ENCODE measurements at regions not wholly inside any gene's neighbourhood (a gene's known extent, or its start where the extent isn't known, plus 50 kb on each side); places are given as distances from the start of the nearest gene placed in this dataset.
"Not testable (repeated sequence)": the region's sequence is repeated elsewhere in the genome, so short reads cannot be mapped to it uniquely, and the experiment has no call there.

GRCh38 chr4:123682931-123683330 lies 286.3 kb downstream of the SPRY1 start:
- DNase-seq = no peak

DNA sequence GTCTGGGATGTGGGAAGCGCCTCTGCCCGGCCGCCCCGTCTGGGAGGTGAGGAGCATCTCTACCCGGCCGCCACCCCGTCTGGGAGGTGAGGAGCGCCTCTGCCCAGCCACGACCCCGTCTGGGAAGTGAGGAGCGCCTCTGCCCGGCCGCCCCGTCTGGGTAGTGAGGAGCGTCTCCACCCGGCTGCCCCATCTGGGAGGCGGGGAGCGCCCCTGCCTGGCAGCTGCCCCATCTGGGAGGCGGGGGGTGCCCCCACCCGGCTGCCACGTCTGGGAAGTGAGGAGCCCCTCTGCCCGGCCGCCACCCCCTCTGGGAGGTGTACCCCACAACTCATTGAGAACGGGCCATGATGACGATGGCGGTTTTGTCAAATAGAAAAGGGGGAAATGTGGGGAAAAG lies 288.3 kb downstream of the SPRY1 start:
- DNase-seq = not testable (repeated sequence)

DNA sequence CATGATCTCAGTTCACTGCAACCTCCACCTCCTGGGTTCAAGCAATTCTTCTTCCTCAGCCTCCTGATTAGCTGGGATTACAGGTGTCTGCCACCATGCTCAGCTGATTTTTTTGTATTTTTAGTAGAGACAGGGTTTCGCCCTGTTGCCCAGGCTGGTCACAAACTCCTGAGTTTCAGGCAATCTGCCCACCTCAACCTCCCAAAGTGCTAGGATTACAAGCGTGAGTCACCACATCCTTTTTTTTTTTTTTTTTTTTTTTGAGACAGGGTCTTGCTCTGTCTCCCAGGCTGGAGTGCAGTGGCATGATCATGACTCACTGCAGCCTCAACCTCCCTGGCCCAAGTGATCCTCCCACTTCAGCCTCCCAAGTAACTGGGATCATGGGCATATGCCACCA lies 298.9 kb downstream of the SPRY1 start:
- DNase-seq = not testable (repeated sequence)

GRCh38 chr4:123696687-123697086 lies 300.1 kb downstream of the SPRY1 start:
- no peak for DNase-seq

- no peak for DNase-seq
Measured at GRCh38 chr4:123698556-123698955, 302.0 kb downstream of the SPRY1 start.

GRCh38 chr4:123699880-123700771 lies 303.5 kb downstream of the SPRY1 start:
- peak; percentile 55 for DNase-seq

- no peak for DNase-seq
Measured at GRCh38 chr4:123701131-123701575, 304.6 kb downstream of the SPRY1 start.

- DNase-seq = no peak
Measured at GRCh38 chr4:123705419-123705818, 308.8 kb downstream of the SPRY1 start.

GRCh38 chr4:123706973-123707372 lies 310.4 kb downstream of the SPRY1 start:
- DNase-seq = no peak

DNA sequence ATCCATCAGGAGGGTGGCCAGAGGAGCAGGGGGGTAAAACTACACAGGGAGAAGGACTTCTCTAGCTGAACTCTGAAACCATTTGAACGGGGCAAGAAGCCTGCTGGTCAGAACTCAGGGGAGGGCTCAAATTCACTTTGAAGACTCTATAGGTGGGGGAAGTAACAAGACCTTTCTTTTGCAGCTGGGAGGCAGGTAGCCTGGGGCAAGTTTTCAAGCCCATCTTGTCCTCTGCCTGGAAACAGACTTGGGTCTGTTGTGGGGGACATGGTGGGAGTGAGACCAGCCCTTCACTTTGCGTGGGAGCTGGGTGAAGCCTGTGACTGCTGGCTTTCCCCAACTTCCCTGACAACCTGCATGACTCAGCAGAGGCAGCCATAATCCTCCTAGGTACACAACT lies 312.3 kb downstream of the SPRY1 start:
- DNase-seq = no peak

DNA sequence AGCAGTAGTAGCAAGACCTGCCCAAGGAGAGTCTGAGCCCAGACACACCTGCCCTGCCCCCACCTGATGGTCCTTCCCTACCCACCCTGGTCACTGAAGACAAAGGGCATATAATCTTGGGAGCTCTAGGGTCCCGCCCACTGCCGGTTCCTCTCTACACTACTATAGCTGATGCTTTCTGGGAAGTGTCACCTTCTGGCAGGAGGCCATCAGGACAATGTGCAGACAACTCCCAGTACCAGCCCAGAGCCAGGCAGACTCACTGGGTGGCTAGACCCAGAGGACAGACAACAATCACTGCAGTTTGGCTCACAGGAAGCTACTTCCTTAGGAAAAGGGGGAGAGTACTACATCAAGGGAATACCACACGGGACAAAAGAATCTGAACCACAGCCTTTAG lies 312.7 kb downstream of the SPRY1 start:
- DNase-seq = no peak

DNA sequence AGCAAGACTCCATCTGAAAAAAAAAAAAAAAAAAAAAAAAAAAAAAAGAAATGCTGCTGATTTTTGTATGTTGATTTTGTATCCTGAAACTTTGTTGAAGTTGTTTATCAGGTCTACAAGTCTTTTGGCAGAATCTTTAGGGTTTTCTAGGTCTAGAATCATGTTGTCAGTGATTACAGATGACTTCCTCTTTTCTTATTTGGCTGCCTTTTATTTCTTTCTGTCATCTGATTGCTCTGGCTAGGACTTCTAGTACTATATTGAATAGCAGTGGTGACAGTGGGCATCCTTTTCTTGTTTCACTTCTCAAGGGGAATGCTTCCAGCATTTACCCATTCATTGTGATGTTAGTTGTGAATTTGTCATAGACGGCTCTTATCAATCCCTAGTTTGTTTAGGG lies 334.4 kb downstream of the SPRY1 start:
- DNase-seq = no peak

DNA sequence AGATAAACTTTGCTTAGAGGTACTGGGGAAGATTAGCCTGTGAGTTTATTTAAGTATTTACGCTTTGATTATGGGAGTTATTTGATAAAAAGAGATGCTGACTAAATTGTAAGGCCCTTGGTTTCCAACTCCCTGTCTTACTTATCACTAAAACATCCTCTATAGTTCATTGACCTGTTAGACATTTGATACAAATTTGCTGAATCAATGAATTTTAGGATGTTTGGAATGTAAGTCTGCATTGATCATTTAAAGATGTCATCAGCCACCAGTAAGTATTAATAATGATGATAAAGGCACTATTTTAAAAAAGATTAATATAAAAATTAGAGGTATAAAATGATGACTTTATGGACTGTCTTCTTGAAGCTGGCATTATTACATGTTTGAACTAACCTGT lies 340.6 kb downstream of the SPRY1 start:
- DNase-seq = no peak

GRCh38 chr4:123739806-123740205 lies 343.2 kb downstream of the SPRY1 start:
- DNase-seq = no peak

DNA sequence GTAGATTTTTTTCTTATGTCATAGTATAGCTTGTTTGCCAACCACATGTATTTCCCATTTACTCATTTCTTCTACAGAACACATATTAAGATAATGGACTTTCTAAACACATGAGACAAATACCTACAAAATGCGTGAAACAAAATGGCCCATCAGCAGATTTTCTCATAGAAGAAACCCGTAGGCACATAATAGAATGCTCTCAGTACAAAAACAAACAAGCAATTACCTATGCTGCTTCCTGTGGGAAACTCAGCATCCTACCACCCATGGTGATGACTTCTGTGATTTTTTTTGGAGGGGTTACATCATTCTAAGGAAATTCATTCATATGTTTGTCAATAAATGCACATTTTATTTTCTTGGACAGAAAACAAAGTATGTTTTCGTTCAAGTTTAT lies 343.6 kb downstream of the SPRY1 start:
- no peak for DNase-seq

DNA sequence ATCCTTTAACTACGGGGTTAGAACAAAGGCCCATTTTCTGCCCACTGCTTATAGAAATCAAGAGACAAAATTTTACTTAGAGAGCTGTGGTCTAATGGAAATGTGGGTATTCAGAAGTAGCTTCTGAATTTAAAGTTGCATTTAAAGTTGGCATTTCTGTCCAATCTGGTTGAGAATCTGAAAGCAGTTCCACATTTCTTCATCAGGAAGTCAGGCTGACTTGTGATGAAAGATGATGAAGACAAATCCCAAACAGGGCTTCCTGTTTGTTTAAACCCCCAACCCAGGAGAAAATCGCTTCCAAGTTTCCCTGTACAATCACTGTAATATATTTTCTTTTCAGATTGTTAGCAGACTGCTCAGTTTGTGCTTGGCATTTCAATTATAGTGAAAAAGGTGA lies 345.3 kb downstream of the SPRY1 start:
- no peak for DNase-seq

- DNase-seq = no peak
Measured at GRCh38 chr4:123743848-123744247, 347.3 kb downstream of the SPRY1 start.

DNA sequence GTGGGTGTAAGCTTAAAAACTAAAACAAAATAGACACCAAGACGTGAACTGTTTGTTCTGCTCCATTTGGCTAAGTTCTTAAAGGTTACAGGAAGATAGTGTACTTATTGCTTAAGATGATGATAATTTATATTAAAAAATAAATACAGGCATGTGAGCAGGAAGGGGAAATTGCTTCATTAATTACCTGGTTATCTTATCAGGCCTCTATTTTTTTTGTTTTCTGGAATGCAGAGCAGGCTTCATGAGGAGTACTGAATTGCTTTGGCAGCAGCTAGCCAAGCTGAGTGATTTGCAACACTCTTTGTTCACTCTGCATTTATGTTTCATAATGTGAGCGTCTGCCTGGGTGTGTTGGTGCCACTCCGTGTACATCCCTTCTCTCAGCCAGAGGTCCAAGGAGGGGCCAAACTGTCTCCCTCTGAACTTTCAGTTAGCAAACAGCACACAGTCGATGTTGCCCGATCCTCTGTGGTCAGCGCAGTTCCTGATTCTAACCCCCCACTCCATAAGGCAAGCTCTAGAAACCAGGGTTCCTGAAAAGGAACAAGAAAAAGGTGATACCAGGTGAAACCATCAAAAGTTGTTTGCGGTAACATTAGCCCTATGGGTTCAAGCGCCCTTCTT lies 348.2 kb downstream of the SPRY1 start:
- no peak for DNase-seq

DNA sequence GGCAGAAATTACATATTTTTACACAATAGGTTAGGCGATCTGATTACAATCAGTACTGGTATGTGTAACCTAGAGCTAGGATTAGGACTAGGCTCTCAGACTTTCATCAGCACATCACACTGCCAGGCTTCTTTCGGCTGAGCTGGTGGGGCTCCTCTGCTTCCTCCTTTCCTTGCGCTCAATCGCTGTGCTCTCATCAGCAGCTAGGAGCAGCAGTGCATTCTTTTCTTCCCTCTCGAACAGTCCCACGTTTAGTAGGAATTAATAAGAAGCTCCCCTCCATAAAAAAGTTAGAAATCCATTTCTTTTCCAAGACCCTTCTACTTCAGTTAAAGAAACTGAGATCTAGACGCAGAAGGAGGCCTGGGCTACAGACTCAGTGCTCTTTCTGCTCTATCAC lies 350.4 kb downstream of the SPRY1 start:
- no peak for DNase-seq

DNA sequence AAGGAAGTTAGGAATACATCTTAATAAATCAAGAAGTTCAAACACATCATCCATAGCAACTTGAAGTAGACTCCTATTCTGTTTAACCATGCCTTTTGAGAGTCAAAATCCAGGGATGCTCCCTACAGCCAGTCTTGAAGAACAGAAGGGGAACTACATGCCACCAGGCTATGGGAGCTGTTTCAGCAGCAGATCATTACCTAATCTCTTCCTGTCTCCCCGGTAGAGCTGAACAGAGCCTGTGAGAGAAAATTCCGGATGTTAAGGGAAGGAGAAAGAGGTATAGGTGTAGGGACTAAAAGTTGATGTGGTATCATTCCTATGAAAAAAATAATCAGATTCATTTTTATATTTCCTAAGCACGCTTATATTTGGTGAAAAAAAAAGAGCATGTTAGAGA lies 352.2 kb downstream of the SPRY1 start:
- DNase-seq = no peak

GRCh38 chr4:123749383-123749782 lies 352.8 kb downstream of the SPRY1 start:
- DNase-seq = peak; percentile 36

- DNase-seq = peak; percentile 52
Measured at GRCh38 chr4:123750044-123750443, 353.4 kb downstream of the SPRY1 start.

DNA sequence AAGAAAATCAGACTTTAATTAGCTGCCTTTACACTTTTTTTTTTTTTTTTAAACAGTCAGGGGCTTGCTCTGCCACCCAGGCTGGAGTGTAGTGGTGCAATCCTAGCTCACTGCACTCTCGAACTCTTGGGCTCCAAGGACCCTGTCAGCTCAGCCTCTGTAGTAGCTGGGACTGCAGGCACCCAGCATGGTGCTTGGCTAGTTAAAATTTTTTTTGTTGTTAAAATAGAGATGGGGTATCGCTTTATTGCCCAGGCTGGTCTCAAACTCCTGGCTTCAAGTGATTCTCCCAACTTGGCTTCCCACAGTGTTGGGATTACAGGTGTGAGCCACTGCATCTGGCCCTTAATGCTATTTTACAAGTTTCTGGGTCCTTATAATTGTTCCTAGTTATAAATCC lies 359.1 kb downstream of the SPRY1 start:
- DNase-seq = no peak

DNA sequence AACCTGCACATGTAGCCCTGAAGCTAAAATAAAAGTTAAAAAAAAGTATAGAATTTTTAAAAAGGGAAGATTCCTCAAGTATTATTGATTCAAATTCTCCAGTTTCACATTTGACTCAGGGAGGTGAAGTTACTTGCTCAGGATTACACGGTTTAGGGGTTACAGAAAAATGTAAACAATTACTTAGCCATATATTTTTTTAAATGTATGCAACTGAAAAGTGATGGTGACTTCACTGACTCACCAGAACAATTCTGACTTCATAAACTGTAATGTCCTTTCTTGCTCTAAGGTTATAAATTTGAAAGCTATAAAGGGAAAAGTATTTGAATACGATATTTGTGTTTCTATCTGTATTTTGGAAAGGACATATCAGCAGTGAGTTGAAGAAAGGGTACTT lies 371.2 kb downstream of the SPRY1 start:
- no peak for DNase-seq
